ENCODE measurements at regions not wholly inside any gene's neighbourhood (a gene's known extent, or its start where the extent isn't known, plus 50 kb on each side); places are given as distances from the start of the nearest gene placed in this dataset.
"Not testable (repeated sequence)": the region's sequence is repeated elsewhere in the genome, so short reads cannot be mapped to it uniquely, and the experiment has no call there.

- no peak for DNase-seq (ENCODE audit: low read depth in 2 of 2)
Measured at GRCh38 chr2:14827226-14828023, 194.9 kb downstream of the LRATD1 start.

GRCh38 chr2:14828223-14828622 lies 195.7 kb downstream of the LRATD1 start:
- DNase-seq (ENCODE audit: low read depth in 2 of 2) = no peak

GRCh38 chr2:14828968-14829367 lies 196.5 kb downstream of the LRATD1 start:
- DNase-seq (ENCODE audit: low read depth in 2 of 2) = no peak

GRCh38 chr2:14831458-14831857 lies 198.9 kb downstream of the LRATD1 start:
- no peak for DNase-seq (ENCODE audit: low read depth in 2 of 2)

- DNase-seq (ENCODE audit: low read depth in 2 of 2) = no peak
Measured at GRCh38 chr2:14843507-14844204, 211.1 kb downstream of the LRATD1 start.

- DNase-seq (ENCODE audit: low read depth in 2 of 2) = no peak
Measured at GRCh38 chr2:14855751-14856150, 223.2 kb downstream of the LRATD1 start.

- DNase-seq (ENCODE audit: low read depth in 2 of 2) = no peak
Measured at GRCh38 chr2:14861181-14861580, 228.7 kb downstream of the LRATD1 start.

GRCh38 chr2:14866736-14867352 lies 234.3 kb downstream of the LRATD1 start:
- DNase-seq (ENCODE audit: low read depth in 2 of 2) = no peak

GRCh38 chr2:14867853-14868252 lies 235.3 kb downstream of the LRATD1 start:
- no peak for DNase-seq (ENCODE audit: low read depth in 2 of 2)

GRCh38 chr2:14872779-14873325 lies 240.3 kb downstream of the LRATD1 start:
- DNase-seq (ENCODE audit: low read depth in 2 of 2) = no peak

- DNase-seq (ENCODE audit: low read depth in 2 of 2) = no peak
Measured at GRCh38 chr2:14881651-14882327, 249.3 kb downstream of the LRATD1 start.

- DNase-seq (ENCODE audit: low read depth in 2 of 2) = no peak
Measured at GRCh38 chr2:14884651-14885050, 252.1 kb downstream of the LRATD1 start.

GRCh38 chr2:14891546-14891945 lies 259.0 kb downstream of the LRATD1 start:
- DNase-seq (ENCODE audit: low read depth in 2 of 2) = no peak

GRCh38 chr2:14896330-14897030 lies 264.0 kb downstream of the LRATD1 start:
- no peak for DNase-seq (ENCODE audit: low read depth in 2 of 2)

GRCh38 chr2:14899621-14900414 lies 267.3 kb downstream of the LRATD1 start:
- DNase-seq (ENCODE audit: low read depth in 2 of 2) = no peak

GRCh38 chr2:14901737-14902136 lies 269.2 kb downstream of the LRATD1 start:
- DNase-seq (ENCODE audit: low read depth in 2 of 2) = no peak

- no peak for DNase-seq (ENCODE audit: low read depth in 2 of 2)
Measured at GRCh38 chr2:14902953-14903352, 270.4 kb downstream of the LRATD1 start.

GRCh38 chr2:14903709-14904374 lies 271.3 kb downstream of the LRATD1 start:
- no peak for DNase-seq (ENCODE audit: low read depth in 2 of 2)

GRCh38 chr2:14904378-14904777 lies 271.9 kb downstream of the LRATD1 start:
- not testable (repeated sequence) for DNase-seq (ENCODE audit: low read depth in 2 of 2)

- no peak for DNase-seq (ENCODE audit: low read depth in 2 of 2)
Measured at GRCh38 chr2:14905571-14905970, 273.1 kb downstream of the LRATD1 start.
